Karpas-422 (cell line): ENCODE measurements at regions not wholly inside any gene's neighbourhood (a gene's known extent, or its start where the extent isn't known, plus 50 kb on each side); places are given as distances from the start of the nearest gene placed in this dataset.

Experiments used
- DNase-seq: peaks from one replicate; pipeline ENCODE4 v3.0.0-alpha.2; 2015
- H2AFZ ChIP-seq: fragments of 200-600 bp; sonication (generic); 2 replicates; pipeline ENCODE4 v1.6.1; 2014; ENCODE audit warnings: antibody characterized with exemption, low read length, mixed read lengths
- H3K27ac ChIP-seq: fragments of 200-600 bp; sonication (generic); 2 replicates; pipeline ENCODE4 v1.5.1; 2014; ENCODE audit warnings: mild to moderate bottlenecking, low read length, moderate library complexity
- H3K27me3 ChIP-seq: fragments of 200-600 bp; sonication (generic); 2 replicates; pipeline ENCODE4 v1.6.1; 2014; ENCODE audit warnings: low read length, mixed read lengths
- H3K36me3 ChIP-seq: fragments of 200-600 bp; sonication (generic); 2 replicates; pipeline ENCODE4 v1.6.1; 2014; ENCODE audit warnings: low read length, mixed read lengths; ENCODE audit not compliant: insufficient read depth
- H3K4me1 ChIP-seq: fragments of 200-600 bp; sonication (generic); 2 replicates; pipeline ENCODE4 v1.6.1; 2014; ENCODE audit warnings: mild to moderate bottlenecking, low read length, mixed read lengths
- H3K4me2 ChIP-seq: fragments of 200-600 bp; sonication (generic); 2 replicates; pipeline ENCODE4 v1.6.1; 2014; ENCODE audit warnings: low read length, low read depth, mild to moderate bottlenecking; ENCODE audit not compliant: poor library complexity, severe bottlenecking
- H3K4me3 ChIP-seq: fragments of 200-600 bp; sonication (generic); 2 replicates; pipeline ENCODE4 v1.5.1; 2014; ENCODE audit warnings: mild to moderate bottlenecking, antibody characterized with exemption, low read length, mixed read lengths
- H3K79me2 ChIP-seq: fragments of 200-600 bp; sonication (generic); 2 replicates; pipeline ENCODE4 v1.6.1; 2014; ENCODE audit warnings: mild to moderate bottlenecking, low read length, mixed read lengths
- H3K9ac ChIP-seq: fragments of 200-600 bp; sonication (generic); 2 replicates; pipeline ENCODE4 v1.6.0; 2014; ENCODE audit warnings: low read length
- H3K9me2 ChIP-seq: fragments of 200-600 bp; sonication (generic), shearing (Covaris generic); replicated peaks from 2 replicates; pipeline ENCODE4 v1.6.0; 2014; ENCODE audit warnings: mild to moderate bottlenecking, low read length, moderate library complexity; ENCODE audit not compliant: insufficient read depth
- H3K9me3 ChIP-seq: fragments of 300-700, 200-600 bp; sonication (generic); 2 replicates; pipeline ENCODE4 v1.6.1; 2014; ENCODE audit warnings: low read length, mixed read lengths
- H4K20me1 ChIP-seq: fragments of 200-600 bp; sonication (generic); 2 replicates; pipeline ENCODE4 v1.6.1; 2014; ENCODE audit warnings: mild to moderate bottlenecking, antibody characterized with exemption, low read length, low read depth; ENCODE audit not compliant: insufficient read depth

DNA sequence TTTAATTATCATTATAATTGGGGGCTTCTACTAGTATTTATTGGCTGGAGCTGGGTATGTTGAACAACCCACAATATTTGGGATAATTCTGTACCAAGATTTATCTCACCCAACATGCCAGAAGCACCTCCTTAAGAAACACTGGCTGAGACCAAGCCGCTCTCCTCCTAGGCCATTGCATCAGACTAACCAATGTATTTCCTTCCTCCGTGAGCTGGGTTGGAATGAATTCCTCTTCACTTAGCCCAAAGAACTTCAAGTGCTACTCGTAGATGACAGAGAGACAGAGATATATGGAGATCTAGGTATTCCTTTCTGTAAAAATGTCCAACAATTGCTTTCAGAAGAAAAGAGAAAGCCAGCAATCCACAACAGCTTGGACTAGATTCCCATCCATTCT is 87.2 kb upstream of the ETS2 start:
- H2AFZ ChIP-seq = no peak overlapping the region

GRCh38 chr21:38720074-38720473 is 85.7 kb upstream of the ETS2 start:
- no peaks in the 10 kb centered on the region for H3K79me2 ChIP-seq
- H3K9ac ChIP-seq = no peak overlapping the region
- H3K27me3 ChIP-seq = no peaks in the 10 kb centered on the region
- H3K9me2 ChIP-seq = no peaks in the 10 kb centered on the region
- H3K4me3 ChIP-seq = no peak overlapping the region
- H3K9me3 ChIP-seq = no peaks in the 10 kb centered on the region
- H3K36me3 ChIP-seq = no peaks in the 10 kb centered on the region
- DNase-seq = no peak
- no peak overlapping the region for H3K4me2 ChIP-seq
- no peaks in the 10 kb centered on the region for H4K20me1 ChIP-seq
- no peak overlapping the region for H2AFZ ChIP-seq
- H3K27ac ChIP-seq = no peak overlapping the region
- no peaks in the 10 kb centered on the region for H3K4me1 ChIP-seq

More for the DNA sequence above, 87.2 kb upstream of the ETS2 start:
- Histone ChIP-seq H3K9me3 (no peaks in the 10 kb centered on the region), H3K4me3 (no peak overlapping the region), H3K27ac (no peak overlapping the region), H3K9me2 (no peaks in the 10 kb centered on the region), H4K20me1 (no peaks in the 10 kb centered on the region), H3K27me3 (no peaks in the 10 kb centered on the region), H3K4me1 (no peaks in the 10 kb centered on the region), H3K4me2 (no peak overlapping the region), H3K36me3 (no peaks in the 10 kb centered on the region), H3K79me2 (no peaks in the 10 kb centered on the region), H3K9ac (no peak overlapping the region)
- DNase-seq = no peak

GRCh38 chr21:38721055-38721454 is 84.7 kb upstream of the ETS2 start:
- H3K4me2 ChIP-seq = no peak overlapping the region
- H3K4me3 ChIP-seq = no peak overlapping the region
- no peaks in the 10 kb centered on the region for H4K20me1 ChIP-seq
- H3K79me2 ChIP-seq = no peaks in the 10 kb centered on the region
- no peaks in the 10 kb centered on the region for H3K4me1 ChIP-seq
- no peak overlapping the region for H2AFZ ChIP-seq
- no peaks in the 10 kb centered on the region for H3K36me3 ChIP-seq
- no peak overlapping the region for H3K27ac ChIP-seq
- no peaks in the 10 kb centered on the region; the same call in 1 of the 2 replicates for H3K9me3 ChIP-seq
- peaks cover 2% of the 10 kb centered on the region; the same call in 1 of the 2 replicates for H3K27me3 ChIP-seq
- H3K9ac ChIP-seq = no peak overlapping the region
- H3K9me2 ChIP-seq = no peaks in the 10 kb centered on the region
- no peak for DNase-seq

- Histone ChIP-seq H3K9me3 (no peaks in the 10 kb centered on the region; the same call in 1 of the 2 replicates), H3K4me3 (no peak overlapping the region), H3K36me3 (no peaks in the 10 kb centered on the region), H3K4me1 (no peaks in the 10 kb centered on the region), H2AFZ (no peak overlapping the region), H3K27ac (no peak overlapping the region), H3K79me2 (no peaks in the 10 kb centered on the region), H3K9ac (no peak overlapping the region), H3K4me2 (no peak overlapping the region), H3K9me2 (no peaks in the 10 kb centered on the region), H3K27me3 (peaks cover 2% of the 10 kb centered on the region; the same call in 1 of the 2 replicates), H4K20me1 (no peaks in the 10 kb centered on the region)
- no peak for DNase-seq
These were observed 83.8 kb upstream of the ETS2 start for GRCh38 chr21:38721958-38722357.

DNA sequence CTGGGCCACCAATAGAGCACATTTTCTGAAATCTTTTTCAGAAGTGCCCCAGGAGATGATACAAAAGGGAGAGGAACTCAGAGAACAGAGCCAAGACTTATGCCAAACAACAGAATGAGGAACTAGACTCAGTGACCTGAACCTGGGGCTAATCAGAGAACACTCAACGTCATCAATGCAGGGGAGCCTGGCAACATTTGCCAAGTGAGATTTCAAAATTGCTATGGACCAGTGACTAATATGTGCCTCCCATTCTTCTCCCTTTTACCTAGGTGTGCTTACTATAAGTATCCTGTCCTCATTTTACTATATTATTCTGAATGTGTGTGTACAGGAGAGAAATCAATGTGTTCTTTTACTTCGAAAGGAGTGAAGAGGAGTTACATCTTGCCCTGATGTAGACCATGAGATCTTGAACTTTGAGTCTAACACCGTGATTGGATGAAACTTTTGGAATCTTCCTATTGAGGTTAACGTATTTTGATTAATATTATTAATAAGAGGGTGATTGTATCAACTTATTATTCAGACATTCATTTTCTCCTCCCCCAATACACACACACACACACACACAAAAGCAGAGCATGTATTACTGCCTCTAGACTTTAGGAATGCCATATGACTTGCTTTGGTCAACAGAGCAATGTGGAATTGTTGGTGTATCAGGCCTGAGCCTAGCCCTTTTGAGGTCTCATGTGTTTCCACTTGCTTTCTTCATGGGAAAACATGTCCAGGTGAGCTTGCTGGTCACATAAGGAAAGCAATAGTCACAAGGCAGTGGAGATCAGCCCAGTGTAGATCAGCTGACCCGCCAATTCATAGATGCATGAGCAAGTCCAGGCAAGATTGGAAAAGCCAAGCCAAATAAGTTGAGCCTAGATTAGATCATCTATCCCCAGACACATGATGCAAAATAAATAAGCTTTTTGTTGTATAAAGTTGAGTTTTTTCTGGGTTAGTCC is 80.3 kb upstream of the ETS2 start:
- no peaks in the 10 kb centered on the region for H4K20me1 ChIP-seq
- H3K27ac ChIP-seq = no peak overlapping the region
- no peaks in the 10 kb centered on the region for H3K4me1 ChIP-seq
- no peaks in the 10 kb centered on the region; the same call in 1 of the 2 replicates for H3K9me3 ChIP-seq
- peaks cover 2% of the 10 kb centered on the region; the same call in 1 of the 2 replicates for H3K27me3 ChIP-seq
- H3K36me3 ChIP-seq = no peaks in the 10 kb centered on the region
- H3K4me2 ChIP-seq = no peak overlapping the region
- H3K9me2 ChIP-seq = no peaks in the 10 kb centered on the region
- H3K4me3 ChIP-seq = no peak overlapping the region
- no peak overlapping the region for H2AFZ ChIP-seq
- no peak for DNase-seq
- no peak overlapping the region for H3K9ac ChIP-seq
- H3K79me2 ChIP-seq = no peaks in the 10 kb centered on the region

DNA sequence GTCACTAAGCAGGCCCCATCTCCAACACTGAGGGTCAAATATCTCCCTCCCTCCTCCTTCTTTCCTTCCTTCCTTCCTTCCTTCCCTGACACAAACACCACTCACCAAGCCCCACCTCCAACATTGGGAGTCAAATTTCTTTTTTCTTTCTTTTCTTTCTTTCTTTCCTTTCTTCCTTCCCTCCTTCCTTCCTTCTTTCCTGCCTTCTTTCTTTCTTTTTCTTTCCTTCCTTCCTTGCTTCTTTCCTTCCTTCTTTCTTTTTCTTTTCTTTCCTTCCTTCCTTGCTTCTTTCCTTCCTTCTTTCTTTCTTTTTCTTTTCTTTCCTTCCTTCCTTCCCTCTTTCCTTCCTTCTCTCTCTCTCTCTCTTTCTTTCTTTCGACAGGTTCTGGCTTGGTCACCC is 79.2 kb upstream of the ETS2 start:
- H3K9me2 ChIP-seq = no peaks in the 10 kb centered on the region
- no peaks in the 10 kb centered on the region; the same call in 1 of the 2 replicates for H3K9me3 ChIP-seq
- H4K20me1 ChIP-seq = no peaks in the 10 kb centered on the region
- H3K9ac ChIP-seq = no peak overlapping the region
- no peaks in the 10 kb centered on the region for H3K36me3 ChIP-seq
- H3K4me3 ChIP-seq = no peak overlapping the region
- H3K27ac ChIP-seq = no peak overlapping the region
- H2AFZ ChIP-seq = no peak overlapping the region
- H3K4me2 ChIP-seq = no peak overlapping the region
- H3K27me3 ChIP-seq = peaks cover 2% of the 10 kb centered on the region; the same call in 1 of the 2 replicates
- DNase-seq = no peak
- H3K79me2 ChIP-seq = no peaks in the 10 kb centered on the region
- H3K4me1 ChIP-seq = no peaks in the 10 kb centered on the region

- DNase-seq = no peak
- Histone ChIP-seq H2AFZ (no peak overlapping the region), H4K20me1 (no peaks in the 10 kb centered on the region), H3K4me1 (peaks cover 4% of the 10 kb centered on the region), H3K9me3 (no peaks in the 10 kb centered on the region; the same call in 1 of the 2 replicates), H3K4me3 (no peak overlapping the region), H3K9me2 (no peaks in the 10 kb centered on the region), H3K9ac (no peak overlapping the region), H3K4me2 (no peak overlapping the region), H3K79me2 (no peaks in the 10 kb centered on the region), H3K27me3 (peaks cover 2% of the 10 kb centered on the region; the same call in 1 of the 2 replicates), H3K36me3 (no peaks in the 10 kb centered on the region), H3K27ac (no peak overlapping the region)
These were observed 76.4 kb upstream of the ETS2 start for GRCh38 chr21:38729291-38729690.

DNA sequence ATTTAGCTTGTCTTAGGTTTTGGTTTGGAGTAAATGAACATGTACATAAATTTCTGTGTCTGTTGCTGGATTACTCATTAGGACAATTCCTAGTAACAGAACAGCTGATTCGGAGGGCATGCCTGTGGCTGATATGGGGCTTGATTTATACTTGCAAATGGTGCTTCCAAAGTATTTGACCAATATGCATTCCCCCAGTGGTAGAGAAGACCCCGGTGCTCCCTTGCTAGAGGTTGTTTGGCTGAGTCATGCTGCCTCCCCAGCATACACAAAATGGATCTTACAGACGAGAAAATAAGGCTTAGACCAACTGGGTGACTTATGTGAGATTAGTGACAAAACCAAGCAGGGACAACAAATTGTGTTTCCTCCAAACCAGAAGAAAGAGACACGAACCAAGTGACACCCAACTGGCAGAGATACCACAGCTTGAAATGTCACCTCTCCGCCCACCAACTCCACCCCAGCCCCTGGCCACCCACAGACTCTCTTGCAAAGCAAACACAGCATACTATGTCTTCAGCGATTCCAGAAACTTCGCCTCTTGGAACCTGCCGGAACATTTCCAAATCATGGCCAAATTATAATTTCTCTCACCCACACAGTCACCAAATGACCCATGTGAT is 75.9 kb upstream of the ETS2 start:
- no peaks in the 10 kb centered on the region for H4K20me1 ChIP-seq
- no peak for DNase-seq
- no peaks in the 10 kb centered on the region for H3K9me2 ChIP-seq
- no peaks in the 10 kb centered on the region for H3K36me3 ChIP-seq
- peaks cover 2% of the 10 kb centered on the region; the same call in 1 of the 2 replicates for H3K27me3 ChIP-seq
- H3K9ac ChIP-seq = no peak overlapping the region
- no peaks in the 10 kb centered on the region; the same call in 1 of the 2 replicates for H3K9me3 ChIP-seq
- H3K79me2 ChIP-seq = no peaks in the 10 kb centered on the region
- no peak overlapping the region for H3K4me3 ChIP-seq
- no peak overlapping the region for H3K4me2 ChIP-seq
- no peak overlapping the region for H3K27ac ChIP-seq
- H2AFZ ChIP-seq = no peak overlapping the region
- H3K4me1 ChIP-seq = peaks cover 9% of the 10 kb centered on the region
